Stomach (tissue), 4 donors: ENCODE measurements at regions not wholly inside any gene's neighbourhood (a gene's known extent, or its start where the extent isn't known, plus 50 kb on each side); places are given as distances from the start of the nearest gene placed in this dataset.

Source experiments
- CTCF ChIP-seq, 7 experiments: fragments of 450-650 bp in 4 of 7; fragments of 200-600 bp in 3 of 7; sonication (generic) in 3 of 7; IDR thresholded peaks; one replicate each; pipeline ENCODE4 v1.5.1; 2016 to 2019; ENCODE audit warnings: antibody characterized with exemption in 7 of 7, control low read depth in 2 of 7, mild to moderate bottlenecking in 1 of 7
- POLR2A ChIP-seq, 4 donors: fragments of 450-650 bp; IDR thresholded peaks; one replicate each; pipeline ENCODE4 v1.6.1; 2016; ENCODE audit warnings: antibody characterized with exemption in 4 of 4, control low read depth in 2 of 4, mild to moderate bottlenecking in 1 of 4, moderate library complexity in 1 of 4
- POLR2AphosphoS5 ChIP-seq, 3 donors: sonication (generic); formaldehyde crosslinking; IDR thresholded peaks; one replicate each; pipeline ENCODE4 v1.6.1; 2016; ENCODE audit warnings: antibody characterized with exemption in 3 of 3

- no peak for TF ChIP-seq CTCF (IDR thresholded peaks at IDR 0.05)
- no peak for TF ChIP-seq POLR2A (IDR thresholded peaks at IDR 0.05)
- no peak for TF ChIP-seq POLR2AphosphoS5 (IDR thresholded peaks at IDR 0.05)
Observed at GRCh38 chr16:72277749-72278148, 105.8 kb upstream of the PMFBP1 start.
